Calu3 (cell line): ENCODE measurements at regions not wholly inside any gene's neighbourhood (a gene's known extent, or its start where the extent isn't known, plus 50 kb on each side); places are given as distances from the start of the nearest gene placed in this dataset.

Experiments used
- BruUV-seq: library from RNA; stranded (reverse); fragments of 400-500 nt; replicated peaks from 2 replicates; lab custom pipeline; 2021; lab: Mats Ljungman, UMichigan
- CTCF ChIA-PET: fragments of 300-600 bp; sonication (Branson Sonifier 250); formaldehyde crosslinking; loops from one replicate; lab custom pipeline; 2022; ENCODE audit warnings: antibody characterized with exemption; lab: Charles Lee
- DNase-seq: peaks from one replicate; pipeline ENCODE4 v3.0.0; 2022
- H3K27ac Mint-ChIP-seq: one replicate; pipeline ENCODE4 v1.8.0; 2022; ENCODE audit warnings: mixed read lengths; ENCODE audit not compliant: unreplicated experiment
- H3K27me3 Mint-ChIP-seq: one replicate; pipeline ENCODE4 v1.8.0; 2022; ENCODE audit warnings: mixed read lengths; ENCODE audit not compliant: unreplicated experiment
- H3K36me3 Mint-ChIP-seq: one replicate; pipeline ENCODE4 v1.8.0; 2022; ENCODE audit warnings: mild to moderate bottlenecking, moderate library complexity, mixed read lengths; ENCODE audit not compliant: insufficient read depth, unreplicated experiment
- H3K4me1 Mint-ChIP-seq: one replicate; pipeline ENCODE4 v1.8.0; 2022; ENCODE audit warnings: mild to moderate bottlenecking, low read depth, mixed read lengths; ENCODE audit not compliant: unreplicated experiment
- H3K4me3 Mint-ChIP-seq: one replicate; pipeline ENCODE4 v1.8.0; 2022; ENCODE audit warnings: mild to moderate bottlenecking, low read depth, moderate library complexity, mixed read lengths; ENCODE audit not compliant: unreplicated experiment
- H3K9me3 Mint-ChIP-seq: one replicate; pipeline ENCODE4 v1.8.0; 2022; ENCODE audit warnings: low read depth, mixed read lengths; ENCODE audit not compliant: unreplicated experiment
- CTCF ChIP-seq: fragments of 200-600 bp; IDR thresholded peaks from one replicate; pipeline ENCODE4 v1.8.0; 2022; ENCODE audit warnings: antibody characterized with exemption; ENCODE audit not compliant: unreplicated experiment
- intact Hi-C: fragments of 100-400 bp; cut with micrococcal nuclease; formaldehyde crosslinking; loops from one replicate; pipeline ENCODE4 v1.10.0; 2022; ENCODE audit not compliant: unreplicated experiment

GRCh38 chr3:160069986-160070385, 81.4 kb downstream of the IL12A start:
- Mint-ChIP-seq H3K4me1 (no peaks in the 10 kb centered on the region), H3K9me3 (no peaks in the 10 kb centered on the region), H3K27ac (no peak overlapping the region), H3K27me3 (peaks cover 24% of the 10 kb centered on the region), H3K36me3 (no peaks in the 10 kb centered on the region), H3K4me3 (no peak overlapping the region)
- CTCF ChIA-PET = no interaction called here
- BruUV-seq = no TSS peak
- TF ChIP-seq CTCF = no peak
- no peak for DNase-seq
- intact Hi-C loops = no loop called here

GRCh38 chr3:160076519-160076918, 87.9 kb downstream of the IL12A start:
- H3K36me3 Mint-ChIP-seq = no peaks in the 10 kb centered on the region
- no peak overlapping the region for H3K27ac Mint-ChIP-seq
- no peaks in the 10 kb centered on the region for H3K4me1 Mint-ChIP-seq
- no peaks in the 10 kb centered on the region for H3K9me3 Mint-ChIP-seq
- BruUV-seq = no TSS peak
- TF ChIP-seq CTCF = no peak
- no peak overlapping the region for H3K4me3 Mint-ChIP-seq
- CTCF ChIA-PET = interaction anchor here (0.5 kb wide), 1 partner anchor 9 kb away, joined by 4 read pairs; no protein-coding TSS in a partner anchor
- DNase-seq = no peak
- intact Hi-C loops = no loop called here
- H3K27me3 Mint-ChIP-seq = no peaks in the 10 kb centered on the region

GRCh38 chr3:160078533-160078932, 89.9 kb downstream of the IL12A start:
- intact Hi-C loops = no loop called here

DNA sequence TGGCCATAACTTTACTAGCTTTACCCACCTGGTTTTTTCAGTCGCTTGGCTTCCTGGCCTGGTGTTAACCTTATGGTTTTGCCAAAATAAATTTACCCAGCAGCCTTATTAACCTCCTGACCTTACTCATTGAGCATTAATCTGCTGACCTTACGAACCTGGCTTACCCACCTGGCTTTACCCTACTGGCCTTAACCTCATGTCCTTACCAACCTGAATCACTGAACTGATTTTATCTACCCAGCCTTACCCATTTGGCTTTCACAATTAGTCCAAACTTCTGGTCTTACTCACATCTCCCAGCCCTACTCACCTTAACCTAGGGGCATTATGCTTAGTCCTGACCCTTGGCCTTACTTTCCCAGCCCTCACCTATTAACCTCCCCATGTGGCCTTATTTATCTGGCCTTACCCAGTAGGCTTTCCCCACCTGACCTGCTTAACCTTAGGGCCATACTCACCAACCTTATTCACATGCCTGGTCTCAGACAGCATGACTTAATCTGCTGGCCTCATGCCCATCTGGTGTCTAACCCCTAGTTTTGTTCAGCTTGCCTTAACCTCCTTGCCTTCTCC, 93.4 kb downstream of the IL12A start:
- Mint-ChIP-seq H3K9me3 (peaks cover 15% of the 10 kb centered on the region), H3K4me3 (no peak overlapping the region), H3K27me3 (no peaks in the 10 kb centered on the region), H3K27ac (no peak overlapping the region), H3K4me1 (peaks cover 12% of the 10 kb centered on the region), H3K36me3 (no peaks in the 10 kb centered on the region)
- no TSS peak for BruUV-seq
- no peak for DNase-seq
- TF ChIP-seq CTCF = no peak
- intact Hi-C loops = no loop called here
- CTCF ChIA-PET = no interaction called here

More at GRCh38 chr3:160078533-160078932, 89.9 kb downstream of the IL12A start:
- H3K27ac Mint-ChIP-seq = no peak overlapping the region
- H3K9me3 Mint-ChIP-seq = peaks cover 9% of the 10 kb centered on the region
- no peak for DNase-seq
- no peaks in the 10 kb centered on the region for H3K36me3 Mint-ChIP-seq
- H3K4me3 Mint-ChIP-seq = no peak overlapping the region
- CTCF ChIA-PET = interaction anchor here (0.7 kb wide), 1 partner anchor 20 kb away, joined by 4 read pairs; no protein-coding TSS in a partner anchor
- no peaks in the 10 kb centered on the region for H3K27me3 Mint-ChIP-seq
- TF ChIP-seq CTCF = no peak
- no TSS peak for BruUV-seq
- no peaks in the 10 kb centered on the region for H3K4me1 Mint-ChIP-seq
